CD14-positive monocyte (primary cell): ENCODE measurements at regions not wholly inside any gene's neighbourhood (a gene's known extent, or its start where the extent isn't known, plus 50 kb on each side); places are given as distances from the start of the nearest gene placed in this dataset.

ENCODE experiments used
- DNase-seq, 3 donors: peaks; one replicate each; pipeline ENCODE4 v3.0.0-alpha.2; 2011 to 2022
- H2AFZ ChIP-seq: 2 replicates; pipeline ENCODE4 v1.6.0; 2012; ENCODE audit warnings: mild to moderate bottlenecking, low read depth, low read length, inconsistent platforms; ENCODE audit not compliant: insufficient read depth, poor library complexity, severe bottlenecking
- H3K27ac ChIP-seq, 2 donors: 1 replicate in 1 of 2; 2 replicates in 1 of 2; pipeline ENCODE4 v1.5.1; 2012 to 2013; ENCODE audit warnings: low read length in 2 of 2, control low read depth in 1 of 2, inconsistent platforms in 1 of 2, low read depth in 1 of 2, mild to moderate bottlenecking in 1 of 2
- H3K27me3 ChIP-seq, 2 donors: one replicate each; pipeline versions ENCODE4 v1.6.0 to v1.6.1; 2011 to 2013; ENCODE audit warnings: low read length in 2 of 2; ENCODE audit not compliant: control insufficient read depth in 2 of 2, insufficient read depth in 2 of 2
- H3K36me3 ChIP-seq, 2 donors: replicated peaks in 1 of 2; 1 replicate in 1 of 2; 2 replicates in 1 of 2; pipeline versions ENCODE4 v1.5.1 to v1.6.1; 2012 to 2013; ENCODE audit warnings: low read length in 2 of 2, control low read depth in 1 of 2, inconsistent platforms in 1 of 2, mild to moderate bottlenecking in 1 of 2; ENCODE audit not compliant: insufficient read depth in 2 of 2, control insufficient read depth in 1 of 2
- H3K4me1 ChIP-seq, 2 donors: 1 replicate in 1 of 2; 2 replicates in 1 of 2; pipeline versions ENCODE4 v1.5.1 to v1.6.1; 2012 to 2013; ENCODE audit warnings: low read length in 2 of 2, control low read depth in 1 of 2, inconsistent platforms in 1 of 2, mild to moderate bottlenecking in 1 of 2, moderate library complexity in 1 of 2; ENCODE audit not compliant: insufficient read depth in 2 of 2, control insufficient read depth in 1 of 2
- H3K4me2 ChIP-seq: replicated peaks from 2 replicates; pipeline ENCODE3; 2012; ENCODE audit warnings: low read length, moderate library complexity, mild to moderate bottlenecking; ENCODE audit not compliant: poor library complexity, severe bottlenecking; ENCODE audit errors: extremely low read depth
- H3K4me3 ChIP-seq, 3 experiments: fragments of 200-600 bp in 1 of 3; sonication (generic) in 1 of 3; replicated peaks in 1 of 3; 1 replicate in 2 of 3; 2 replicates in 1 of 3; pipeline ENCODE4 v1.5.1; 2011 to 2013; ENCODE audit warnings: low read length in 3 of 3, mild to moderate bottlenecking in 3 of 3, control low read depth in 2 of 3, low read depth in 2 of 3, inconsistent platforms in 1 of 3, moderate library complexity in 1 of 3
- H3K79me2 ChIP-seq: 2 replicates; pipeline ENCODE4 v1.6.0; 2012; ENCODE audit warnings: mild to moderate bottlenecking, control low read depth, inconsistent platforms, low read length, moderate library complexity; ENCODE audit not compliant: insufficient read depth
- H3K9ac ChIP-seq: 2 replicates; pipeline ENCODE4 v1.6.0; 2017; ENCODE audit warnings: low read length, mild to moderate bottlenecking; ENCODE audit not compliant: insufficient read depth, poor library complexity, severe bottlenecking
- H3K9me3 ChIP-seq, 2 donors: replicated peaks in 1 of 2; 1 replicate in 1 of 2; 2 replicates in 1 of 2; pipeline versions ENCODE4 v1.5.1 to v1.6.1; 2012 to 2013; ENCODE audit warnings: low read length in 2 of 2, control low read depth in 1 of 2; ENCODE audit not compliant: control insufficient read depth in 1 of 2, insufficient read depth in 1 of 2
- H4K20me1 ChIP-seq: 2 replicates; pipeline ENCODE4 v1.6.0; 2012; ENCODE audit warnings: mild to moderate bottlenecking, low read length, control low read depth, moderate library complexity; ENCODE audit not compliant: insufficient read depth
- H3K27ac Mint-ChIP-seq, 7 donors: one replicate each; pipeline ENCODE4 v1.8.0; 2020; ENCODE audit warnings: mild to moderate bottlenecking in 7 of 7, mixed read lengths in 7 of 7, moderate library complexity in 6 of 7, inconsistent platforms in 2 of 7
- H3K27me3 Mint-ChIP-seq, 3 donors: one replicate each; pipeline ENCODE4 v1.8.0; 2021 to 2022; ENCODE audit warnings: low read depth in 3 of 3, mild to moderate bottlenecking in 3 of 3, mixed read lengths in 3 of 3, moderate library complexity in 3 of 3, inconsistent platforms in 1 of 3
- H3K36me3 Mint-ChIP-seq, 2 donors: one replicate each; pipeline ENCODE4 v1.8.0; 2020; ENCODE audit warnings: mixed read lengths in 2 of 2, inconsistent platforms in 1 of 2, mild to moderate bottlenecking in 1 of 2
- H3K4me1 Mint-ChIP-seq: one replicate; pipeline ENCODE4 v1.8.0; 2020; ENCODE audit warnings: mild to moderate bottlenecking, mixed read lengths
- H3K4me3 Mint-ChIP-seq, 2 donors: one replicate each; pipeline ENCODE4 v1.8.0; 2020; ENCODE audit warnings: mild to moderate bottlenecking in 2 of 2, mixed read lengths in 2 of 2, moderate library complexity in 1 of 2
- H3K9me3 Mint-ChIP-seq, 7 donors: one replicate each; pipeline ENCODE4 v1.8.0; 2020 to 2022; ENCODE audit warnings: mixed read lengths in 7 of 7, mild to moderate bottlenecking in 6 of 7, moderate library complexity in 6 of 7, inconsistent platforms in 2 of 7
- CTCF ChIP-seq: fragments of 200-600 bp; IDR thresholded peaks from one replicate; pipeline ENCODE4 v1.8.0; 2022; ENCODE audit warnings: antibody characterized with exemption, mild to moderate bottlenecking
- WGBS: methylation state at CpG from one replicate; pipeline ENCODE4 v1.1.5; 2013; ENCODE audit warnings: missing lambda C conversion rate; ENCODE audit not compliant: insufficient coverage; 5-methylcytosine and 5-hydroxymethylcytosine counted together
- intact Hi-C, 2 donors: fragments of 100-400 bp; cut with micrococcal nuclease; formaldehyde crosslinking; loops; one replicate each; pipeline versions ENCODE4 v1.15.0 to v1.15.1; 2023

GRCh38 chr13:105725887-105726286 lies 809.6 kb downstream of the EFNB2 start:
- H3K27ac Mint-ChIP-seq, result no peak overlapping the region
- Histone ChIP-seq H3K4me3 (no peak overlapping the region), H2AFZ (no peak overlapping the region), H3K79me2 (no peaks in the 10 kb centered on the region), H3K27me3 (no peaks in the 10 kb centered on the region), H3K9ac (no peak overlapping the region), H3K4me1 (no peaks in the 10 kb centered on the region), H4K20me1 (no peaks in the 10 kb centered on the region), H3K36me3 (no peaks in the 10 kb centered on the region), H3K4me2 (no peak overlapping the region), H3K9me3 (peaks cover 5 to 18% of the 10 kb centered on the region in 2 donors), H3K27ac (no peak overlapping the region)
- H3K36me3 Mint-ChIP-seq, result no peaks in the 10 kb centered on the region
- no CpG with 5 or more reads among the region's 8 CpGs for WGBS
- H3K27me3 Mint-ChIP-seq, result no peaks in the 10 kb centered on the region
- no peak for DNase-seq
- H3K9me3 Mint-ChIP-seq, result peaks cover 2 to 9% (median 4%) of the 10 kb centered on the region in 7 donors
- TF ChIP-seq CTCF, result no peak
- H3K4me3 Mint-ChIP-seq, result no peak overlapping the region
- intact Hi-C loops, result no loop called here
- no peaks in the 10 kb centered on the region for H3K4me1 Mint-ChIP-seq

GRCh38 chr13:105721016-105721415 lies 814.4 kb downstream of the EFNB2 start:
- no peak overlapping the region for H3K4me2 ChIP-seq
- Mint-ChIP-seq H3K9me3 (peaks cover 0 to 4% (median 1%) of the 10 kb centered on the region in 7 donors), H3K27ac (no peak overlapping the region), H3K36me3 (no peaks in the 10 kb centered on the region), H3K27me3 (no peaks in the 10 kb centered on the region), H3K4me1 (no peaks in the 10 kb centered on the region), H3K4me3 (no peak overlapping the region)
- H3K9ac ChIP-seq, result no peak overlapping the region
- no peak overlapping the region for H3K27ac ChIP-seq
- no peak overlapping the region for H2AFZ ChIP-seq
- no peaks in the 10 kb centered on the region for H3K4me1 ChIP-seq
- no peak overlapping the region for H3K4me3 ChIP-seq
- WGBS, result 100% methylated on average over 1 of the region's 3 CpGs
- H3K79me2 ChIP-seq, result no peaks in the 10 kb centered on the region
- H3K36me3 ChIP-seq, result no peaks in the 10 kb centered on the region
- no peak for TF ChIP-seq CTCF
- intact Hi-C loops, result no loop called here
- H3K9me3 ChIP-seq, result peaks cover 5 to 9% of the 10 kb centered on the region in 2 donors
- no peak for DNase-seq
- H4K20me1 ChIP-seq, result no peaks in the 10 kb centered on the region
- H3K27me3 ChIP-seq, result no peaks in the 10 kb centered on the region
